Mesothelial cell of epicardium (in vitro differentiated cells): ENCODE measurements at regions not wholly inside any gene's neighbourhood (a gene's known extent, or its start where the extent isn't known, plus 50 kb on each side); places are given as distances from the start of the nearest gene placed in this dataset.

Source experiments
- DNase-seq, 2 experiments: peaks; one replicate each; pipeline ENCODE4 v3.0.0; 2021; ENCODE audit warnings: low spot score in 2 of 2; ENCODE audit not compliant: unreplicated experiment in 2 of 2
- H3K27ac Mint-ChIP-seq: 2 replicates; pipeline ENCODE4 v1.8.0; 2021; ENCODE audit warnings: mixed read lengths
- H3K27me3 Mint-ChIP-seq: 2 replicates; pipeline ENCODE4 v1.8.0; 2021; ENCODE audit warnings: low read depth, mixed read lengths
- H3K36me3 Mint-ChIP-seq: 2 replicates; pipeline ENCODE4 v1.8.0; 2021; ENCODE audit warnings: mixed read lengths
- H3K4me1 Mint-ChIP-seq: 2 replicates; pipeline ENCODE4 v1.8.0; 2021; ENCODE audit warnings: mixed read lengths
- H3K4me3 Mint-ChIP-seq: 2 replicates; pipeline ENCODE4 v1.8.0; 2021; ENCODE audit warnings: mild to moderate bottlenecking, moderate library complexity, mixed read lengths
- H3K9me3 Mint-ChIP-seq: 2 replicates; pipeline ENCODE4 v1.8.0; 2021; ENCODE audit warnings: mixed read lengths
- TF ChIP-seq, protein P1 (sequence below): fragments of 200-600 bp; sonication (generic); IDR thresholded peaks from one replicate; pipeline ENCODE4 v1.5.0; 2021; ENCODE audit warnings: antibody characterized with exemption; ENCODE audit not compliant: unreplicated experiment

DNA sequence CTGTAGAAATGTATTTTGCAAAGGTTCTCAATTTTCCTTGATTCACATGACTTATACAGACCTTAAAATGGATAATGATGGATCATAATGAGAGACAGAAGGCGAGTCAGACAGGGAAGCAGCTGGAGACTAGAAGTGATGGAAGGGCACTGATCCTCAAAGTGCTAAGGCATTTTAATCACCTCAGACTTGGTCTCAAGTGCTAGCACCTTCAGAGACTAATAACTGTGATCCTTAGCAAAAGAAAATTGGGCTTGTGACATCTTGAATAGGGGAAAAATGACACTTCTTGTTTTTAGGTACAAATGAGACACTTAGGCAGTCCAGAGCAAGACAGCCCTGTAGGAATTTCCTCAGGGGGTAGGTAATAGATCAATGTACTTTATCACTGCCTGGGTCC lies 1011.7 kb downstream of the SQOR start:
- no peaks in the 10 kb centered on the region for H3K36me3 Mint-ChIP-seq
- H3K4me1 Mint-ChIP-seq, result peaks cover 3% of the 10 kb centered on the region
- no peak for DNase-seq
- H3K9me3 Mint-ChIP-seq, result peaks cover 4% of the 10 kb centered on the region
- H3K27ac Mint-ChIP-seq, result no peak overlapping the region
- no peak overlapping the region for H3K4me3 Mint-ChIP-seq
- no peaks in the 10 kb centered on the region for H3K27me3 Mint-ChIP-seq
- TF ChIP-seq, protein P1, sequence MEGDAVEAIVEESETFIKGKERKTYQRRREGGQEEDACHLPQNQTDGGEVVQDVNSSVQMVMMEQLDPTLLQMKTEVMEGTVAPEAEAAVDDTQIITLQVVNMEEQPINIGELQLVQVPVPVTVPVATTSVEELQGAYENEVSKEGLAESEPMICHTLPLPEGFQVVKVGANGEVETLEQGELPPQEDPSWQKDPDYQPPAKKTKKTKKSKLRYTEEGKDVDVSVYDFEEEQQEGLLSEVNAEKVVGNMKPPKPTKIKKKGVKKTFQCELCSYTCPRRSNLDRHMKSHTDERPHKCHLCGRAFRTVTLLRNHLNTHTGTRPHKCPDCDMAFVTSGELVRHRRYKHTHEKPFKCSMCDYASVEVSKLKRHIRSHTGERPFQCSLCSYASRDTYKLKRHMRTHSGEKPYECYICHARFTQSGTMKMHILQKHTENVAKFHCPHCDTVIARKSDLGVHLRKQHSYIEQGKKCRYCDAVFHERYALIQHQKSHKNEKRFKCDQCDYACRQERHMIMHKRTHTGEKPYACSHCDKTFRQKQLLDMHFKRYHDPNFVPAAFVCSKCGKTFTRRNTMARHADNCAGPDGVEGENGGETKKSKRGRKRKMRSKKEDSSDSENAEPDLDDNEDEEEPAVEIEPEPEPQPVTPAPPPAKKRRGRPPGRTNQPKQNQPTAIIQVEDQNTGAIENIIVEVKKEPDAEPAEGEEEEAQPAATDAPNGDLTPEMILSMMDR, result no peak

DNA sequence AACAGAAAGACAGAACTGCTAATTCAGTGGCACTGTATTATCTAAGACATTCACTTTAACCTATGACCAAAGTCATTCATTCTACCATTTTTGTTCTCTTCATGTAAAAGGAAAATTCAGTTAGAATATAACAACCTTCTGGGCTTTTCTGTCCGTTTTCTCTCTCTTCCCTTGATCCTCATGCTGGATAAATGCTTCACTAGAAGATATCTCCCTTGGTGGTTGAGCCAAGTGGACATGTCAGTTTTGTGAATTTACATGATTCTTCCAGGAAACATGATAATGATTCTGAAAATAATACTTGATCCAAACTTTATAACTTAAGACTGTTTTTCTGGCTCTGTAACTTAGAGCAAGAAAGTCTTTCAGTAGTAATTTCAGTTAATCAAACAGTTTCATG lies 1012.2 kb downstream of the SQOR start:
- TF ChIP-seq, protein P1, result no peak
- Mint-ChIP-seq H3K4me1 (peaks cover 3% of the 10 kb centered on the region), H3K9me3 (peaks cover 2% of the 10 kb centered on the region), H3K36me3 (no peaks in the 10 kb centered on the region), H3K27ac (no peak overlapping the region), H3K4me3 (no peak overlapping the region), H3K27me3 (no peaks in the 10 kb centered on the region)
- DNase-seq, result no peak

DNA sequence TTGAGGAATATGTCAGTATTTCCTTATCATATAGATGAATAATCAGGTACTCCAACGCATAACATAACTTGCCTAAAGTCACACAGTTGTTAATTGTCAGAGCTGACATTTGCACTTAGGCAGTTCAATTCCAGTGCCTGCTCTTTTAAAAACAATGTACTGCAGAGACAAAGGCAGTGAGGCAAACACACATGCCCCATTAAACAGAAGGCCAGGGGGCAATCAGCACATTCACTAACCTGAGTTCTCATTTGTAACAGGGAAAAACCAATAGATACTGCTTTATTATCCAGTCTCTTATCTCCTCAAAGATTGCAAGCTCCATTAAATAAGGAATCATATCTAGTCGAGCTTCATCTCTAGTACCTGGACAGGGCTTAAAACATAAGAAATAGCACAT lies 1017.4 kb downstream of the SQOR start:
- Mint-ChIP-seq H3K36me3 (no peaks in the 10 kb centered on the region), H3K27ac (no peak overlapping the region), H3K9me3 (no peaks in the 10 kb centered on the region), H3K4me3 (no peak overlapping the region), H3K4me1 (peaks cover 1% of the 10 kb centered on the region), H3K27me3 (no peaks in the 10 kb centered on the region)
- no peak for DNase-seq
- TF ChIP-seq, protein P1, result no peak

DNA sequence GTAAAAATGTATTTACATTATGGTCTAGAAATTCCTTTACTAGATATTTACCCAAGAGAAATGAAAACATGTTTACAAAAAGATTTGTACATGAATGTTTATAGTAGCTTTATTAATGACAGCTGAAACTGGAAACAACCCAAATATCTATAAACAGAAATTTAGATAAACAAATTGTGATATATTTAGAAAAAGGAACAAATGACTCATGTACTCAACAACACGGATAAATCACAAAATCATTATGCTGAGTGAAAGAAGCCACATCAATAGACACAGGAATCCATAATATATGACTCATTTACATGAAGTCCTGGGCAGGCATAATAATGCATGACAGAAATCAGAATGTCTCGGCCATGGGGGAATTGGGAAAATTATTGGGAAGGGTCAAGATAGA lies 1020.2 kb downstream of the SQOR start:
- no peak overlapping the region for H3K4me3 Mint-ChIP-seq
- H3K36me3 Mint-ChIP-seq, result no peaks in the 10 kb centered on the region
- TF ChIP-seq, protein P1, result no peak

DNA sequence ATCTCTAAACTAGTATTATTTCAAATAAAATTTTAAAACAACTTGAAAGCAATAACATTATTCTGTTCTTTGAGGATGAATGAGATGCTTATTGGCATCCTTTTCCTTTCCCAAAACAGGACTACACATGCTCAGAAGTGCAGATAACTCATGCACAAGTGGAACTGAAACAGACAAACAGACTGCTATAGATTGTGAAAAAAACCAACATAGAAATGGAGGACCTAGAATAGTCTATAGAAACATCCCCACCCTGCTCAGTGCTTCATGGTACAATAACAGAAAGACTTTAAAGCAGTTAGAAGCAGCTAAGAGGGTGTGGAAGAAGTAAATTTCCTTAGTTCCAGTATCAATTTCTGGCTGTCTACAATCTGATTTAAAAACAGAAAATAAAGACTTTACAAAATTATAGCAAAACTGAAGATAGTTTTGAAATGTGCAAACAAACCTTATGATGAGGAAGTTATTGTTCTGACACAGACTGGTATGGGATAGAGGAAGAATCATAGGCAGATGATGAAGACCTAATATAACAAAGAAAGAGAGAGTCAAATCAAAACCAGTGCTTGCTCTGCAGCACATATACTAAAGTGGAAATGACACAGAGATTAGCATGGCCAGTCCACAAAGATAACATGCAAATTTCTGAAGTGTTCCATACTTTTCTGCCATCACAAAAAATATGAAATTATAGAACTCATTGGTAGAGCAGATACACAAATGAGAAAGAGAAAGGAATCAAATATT lies 1025.4 kb downstream of the SQOR start:
- no peaks in the 10 kb centered on the region for H3K27me3 Mint-ChIP-seq
- no peaks in the 10 kb centered on the region for H3K4me1 Mint-ChIP-seq
- H3K36me3 Mint-ChIP-seq, result no peaks in the 10 kb centered on the region
- peaks cover 31% of the 10 kb centered on the region for H3K9me3 Mint-ChIP-seq
- no peak overlapping the region for H3K4me3 Mint-ChIP-seq
- no peak overlapping the region for H3K27ac Mint-ChIP-seq
- TF ChIP-seq, protein P1, result no peak
- DNase-seq, result no peak

More for the DNA sequence above, 1020.2 kb downstream of the SQOR start:
- no peaks in the 10 kb centered on the region for H3K27me3 Mint-ChIP-seq
- H3K9me3 Mint-ChIP-seq, result no peaks in the 10 kb centered on the region
- H3K4me1 Mint-ChIP-seq, result no peaks in the 10 kb centered on the region
- no peak overlapping the region for H3K27ac Mint-ChIP-seq
- DNase-seq, result no peak
